Psoas muscle (tissue), 7 donors: ENCODE measurements at regions not wholly inside any gene's neighbourhood (a gene's known extent, or its start where the extent isn't known, plus 50 kb on each side); places are given as distances from the start of the nearest gene placed in this dataset.

Experiments
- ATAC-seq, 4 donors: fragments of 200-7000 bp; cut with Tn5 transposase; one replicate each; pipeline ENCODE4 v1.9.1; 2020; ENCODE audit warnings: moderate library complexity in 3 of 4, mild to moderate bottlenecking in 2 of 4
- DNase-seq, 2 donors: peaks; one replicate each; pipeline ENCODE4 v3.0.0-alpha.2; 2020
- H3K27ac ChIP-seq: fragments of 200-600 bp; one replicate; pipeline ENCODE4 v1.8.0; 2022
- H3K27me3 ChIP-seq, 3 donors: fragments of 200-600 bp in 1 of 3; one replicate each; pipeline versions ENCODE4 v1.6.1 to v1.8.0; 2013 to 2022; ENCODE audit warnings: low read length in 2 of 3, mild to moderate bottlenecking in 2 of 3, moderate library complexity in 1 of 3; ENCODE audit not compliant: insufficient read depth in 3 of 3
- H3K36me3 ChIP-seq, 2 donors: fragments of 200-600 bp in 1 of 2; one replicate each; pipeline versions ENCODE4 v1.6.1 to v1.8.0; 2013 to 2022; ENCODE audit warnings: low read depth in 1 of 2, mild to moderate bottlenecking in 1 of 2, moderate library complexity in 1 of 2; ENCODE audit not compliant: insufficient read depth in 1 of 2
- H3K4me1 ChIP-seq: fragments of 200-600 bp; one replicate; pipeline ENCODE4 v1.8.0; 2022
- H3K4me3 ChIP-seq: fragments of 200-600 bp; one replicate; pipeline ENCODE4 v1.8.0; 2022; ENCODE audit warnings: mild to moderate bottlenecking
- H3K9me3 ChIP-seq: fragments of 200-600 bp; one replicate; pipeline ENCODE4 v1.8.0; 2022
- WGBS, 3 donors: extraction: QIAGEN DNeasy Blood & Tissue Kit; methylation state at CpG; one replicate each; pipeline versions ENCODE4 v1.1.6 to v1.1.7; 2013; 5-methylcytosine and 5-hydroxymethylcytosine counted together
- intact Hi-C, 2 donors: fragments of 100-400 bp; cut with DNase I; formaldehyde crosslinking; loops; one replicate each; pipeline versions ENCODE4 v1.11.0 to v1.14.2; 2022
- TF ChIP-seq, protein P1 (sequence below): fragments of 200-600 bp; IDR thresholded peaks from one replicate; pipeline ENCODE4 v1.8.0; 2022; ENCODE audit warnings: antibody characterized with exemption
- donor health status: healthy with polysubstance abuse.
- donor health status: DM: no; HTN: no; CAD: no; lungs with moderate emphysema.
- donor health status: Bipolar disorder and iron deficiency.
- donor health status: healthy.
- donor health status: DM: yes; HTN: yes; CAD: no.
- donor health status: DM: no; HTN: no; CAD: no.
- donor health status: DM: yes; HTN: yes; CAD: no.

DNA sequence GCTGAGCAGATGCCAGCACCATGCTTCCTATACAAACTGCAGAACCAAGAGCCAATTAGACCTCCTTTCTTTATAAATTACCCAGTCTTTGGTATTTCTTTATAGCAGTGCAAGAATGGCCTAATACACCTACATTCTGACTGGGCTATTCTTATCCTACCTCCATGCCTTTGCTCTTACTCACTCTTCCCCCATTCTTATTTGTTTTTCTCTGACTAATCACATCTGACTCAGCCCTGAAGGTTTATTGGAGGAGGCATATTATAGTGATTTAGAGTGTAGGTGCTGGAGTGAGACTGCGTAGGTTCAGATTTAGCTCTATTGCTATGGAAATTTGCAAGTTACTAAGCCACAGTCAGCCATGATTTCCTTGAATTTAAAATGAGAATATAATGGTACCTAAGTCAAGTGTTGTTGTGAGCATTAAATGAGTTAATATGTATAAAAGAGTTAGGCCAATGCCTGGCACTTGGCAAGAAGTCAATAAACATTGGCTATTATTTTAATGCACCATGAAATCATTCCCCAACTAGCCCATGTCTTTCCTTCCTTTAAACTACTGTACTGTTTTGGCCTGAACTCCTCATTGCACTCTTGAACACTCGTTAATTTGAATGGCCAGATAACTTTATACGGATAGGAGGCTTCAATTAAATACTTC lies 531.2 kb upstream of the ZNF608 start:
- no peaks in the 10 kb centered on the region for H3K27me3 ChIP-seq
- TF ChIP-seq, protein P1, sequence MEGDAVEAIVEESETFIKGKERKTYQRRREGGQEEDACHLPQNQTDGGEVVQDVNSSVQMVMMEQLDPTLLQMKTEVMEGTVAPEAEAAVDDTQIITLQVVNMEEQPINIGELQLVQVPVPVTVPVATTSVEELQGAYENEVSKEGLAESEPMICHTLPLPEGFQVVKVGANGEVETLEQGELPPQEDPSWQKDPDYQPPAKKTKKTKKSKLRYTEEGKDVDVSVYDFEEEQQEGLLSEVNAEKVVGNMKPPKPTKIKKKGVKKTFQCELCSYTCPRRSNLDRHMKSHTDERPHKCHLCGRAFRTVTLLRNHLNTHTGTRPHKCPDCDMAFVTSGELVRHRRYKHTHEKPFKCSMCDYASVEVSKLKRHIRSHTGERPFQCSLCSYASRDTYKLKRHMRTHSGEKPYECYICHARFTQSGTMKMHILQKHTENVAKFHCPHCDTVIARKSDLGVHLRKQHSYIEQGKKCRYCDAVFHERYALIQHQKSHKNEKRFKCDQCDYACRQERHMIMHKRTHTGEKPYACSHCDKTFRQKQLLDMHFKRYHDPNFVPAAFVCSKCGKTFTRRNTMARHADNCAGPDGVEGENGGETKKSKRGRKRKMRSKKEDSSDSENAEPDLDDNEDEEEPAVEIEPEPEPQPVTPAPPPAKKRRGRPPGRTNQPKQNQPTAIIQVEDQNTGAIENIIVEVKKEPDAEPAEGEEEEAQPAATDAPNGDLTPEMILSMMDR, result no peak
- WGBS, 3 donors, result 78 to 86% (median 82%) methylated on average over 3 of the region's 3 CpGs
- no peaks in the 10 kb centered on the region for H3K36me3 ChIP-seq
- H3K9me3 ChIP-seq, result no peaks in the 10 kb centered on the region
- H3K4me3 ChIP-seq, result no peak overlapping the region
- intact Hi-C loops, result no loop called here
- H3K4me1 ChIP-seq, result no peaks in the 10 kb centered on the region
- H3K27ac ChIP-seq, result no peak overlapping the region
- ATAC-seq (peak in 3 of 4 donors; percentile 46 to 72 (median 57)), DNase-seq (no peak)

DNA sequence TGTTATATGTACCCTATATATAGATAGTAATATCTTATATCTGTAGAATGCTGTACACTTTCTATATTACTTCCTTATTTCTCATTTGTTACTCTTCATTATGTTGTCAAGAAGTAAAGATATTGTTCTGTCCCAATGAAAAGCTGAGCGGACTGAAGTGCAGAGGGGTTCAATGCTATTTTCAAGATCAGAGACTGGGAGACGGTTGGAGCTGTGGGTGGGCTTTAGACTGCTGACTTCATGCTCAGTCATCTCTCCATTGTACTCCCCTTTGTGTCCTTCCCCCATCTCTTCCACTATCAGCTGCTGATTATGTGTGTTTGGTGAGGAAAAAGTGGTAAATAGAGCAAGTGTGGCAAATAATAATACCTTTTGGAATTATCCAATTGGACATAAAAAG lies 532.3 kb upstream of the ZNF608 start:
- intact Hi-C loops, result no loop called here
- Histone ChIP-seq H3K4me3 (no peak overlapping the region), H3K4me1 (no peaks in the 10 kb centered on the region), H3K36me3 (no peaks in the 10 kb centered on the region), H3K9me3 (no peaks in the 10 kb centered on the region), H3K27ac (no peak overlapping the region), H3K27me3 (no peaks in the 10 kb centered on the region)
- WGBS, 3 donors, result 94 to 96% (median 96%) methylated on average over 2 of the region's 2 CpGs
- ATAC-seq (no peak), DNase-seq (no peak)
- TF ChIP-seq, protein P1, result no peak

DNA sequence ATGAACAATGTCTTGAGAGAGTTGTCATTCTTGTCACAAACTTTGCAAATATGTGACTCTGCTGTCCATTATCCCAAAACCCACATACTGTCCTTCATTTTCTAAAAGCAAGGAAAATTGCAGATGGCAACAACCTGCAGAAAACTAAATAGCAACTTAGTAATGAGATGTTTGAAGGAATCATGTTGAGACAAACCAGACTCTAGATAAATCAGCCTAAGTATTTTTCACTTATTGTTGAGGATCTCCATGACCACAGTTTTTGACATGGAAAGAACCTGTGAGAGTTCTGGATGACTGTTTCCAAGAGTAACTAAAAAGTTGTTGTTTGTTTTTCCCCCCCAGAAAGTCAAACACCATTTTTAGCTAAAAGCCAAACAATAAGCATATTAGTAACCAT lies 535.2 kb upstream of the ZNF608 start:
- intact Hi-C loops, result no loop called here
- Histone ChIP-seq H3K9me3 (no peaks in the 10 kb centered on the region), H3K27me3 (no peaks in the 10 kb centered on the region), H3K36me3 (no peaks in the 10 kb centered on the region), H3K4me1 (no peaks in the 10 kb centered on the region), H3K4me3 (no peak overlapping the region), H3K27ac (no peak overlapping the region)
- no peak for DNase-seq
- no peak for ATAC-seq
- TF ChIP-seq, protein P1, result no peak

DNA sequence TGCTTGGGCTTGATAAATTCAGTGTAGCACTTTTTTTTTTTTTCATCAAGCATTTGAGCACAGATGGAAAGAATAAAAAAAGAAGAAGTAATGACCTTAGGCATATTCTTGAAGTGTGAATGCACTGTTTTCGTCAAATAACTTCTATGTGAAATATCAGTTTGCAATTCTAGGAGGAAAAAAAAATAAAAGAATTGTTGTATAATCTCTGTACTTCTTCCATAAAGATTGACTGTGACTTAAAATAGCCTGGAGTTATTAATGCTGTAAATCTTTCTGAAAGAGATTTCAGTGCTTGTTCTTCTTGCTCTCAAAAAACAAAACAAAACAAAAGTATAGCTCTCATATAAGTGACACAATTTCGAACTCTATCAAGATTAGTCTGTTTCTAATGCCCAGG lies 536.9 kb upstream of the ZNF608 start:
- H3K9me3 ChIP-seq, result no peaks in the 10 kb centered on the region
- H3K36me3 ChIP-seq, result no peaks in the 10 kb centered on the region
- DNase-seq, result no peak
- no peaks in the 10 kb centered on the region for H3K27me3 ChIP-seq
- WGBS, 3 donors, result 88 to 94% (median 93%) methylated on average over 2 of the region's 2 CpGs
- peaks cover 6% of the 10 kb centered on the region for H3K4me1 ChIP-seq
- H3K4me3 ChIP-seq, result no peak overlapping the region
- TF ChIP-seq, protein P1, result no peak
- intact Hi-C loops, result no loop called here
- ATAC-seq, result no peak
- H3K27ac ChIP-seq, result no peak overlapping the region

DNA sequence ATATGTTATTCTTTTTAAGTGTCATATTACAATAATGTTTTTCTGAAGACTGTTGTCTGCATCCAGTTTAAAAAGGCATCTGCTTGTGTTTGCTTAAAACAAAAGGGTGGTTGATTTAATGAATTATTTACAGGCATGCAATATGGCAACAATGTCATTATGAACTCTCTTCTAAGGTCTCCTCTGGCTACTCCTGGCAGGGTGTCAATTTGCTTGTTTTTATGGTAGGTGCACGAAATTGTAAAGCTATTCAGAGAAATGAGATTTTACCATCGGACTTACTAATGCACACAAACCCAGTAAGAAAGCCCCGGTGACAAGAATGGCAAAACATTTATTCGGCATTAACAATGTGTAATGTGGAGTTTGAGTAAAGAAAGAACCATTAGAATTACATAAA lies 539.8 kb upstream of the ZNF608 start:
- H3K36me3 ChIP-seq, result no peaks in the 10 kb centered on the region
- TF ChIP-seq, protein P1, result no peak
- no peaks in the 10 kb centered on the region for H3K27me3 ChIP-seq
- DNase-seq (no peak), ATAC-seq (no peak)
- peaks cover 6% of the 10 kb centered on the region for H3K4me1 ChIP-seq
- H3K9me3 ChIP-seq, result no peaks in the 10 kb centered on the region
- 72 to 83% (median 72%) methylated on average over 4 of the region's 4 CpGs for WGBS, 3 donors
- no peak overlapping the region for H3K4me3 ChIP-seq
- intact Hi-C loops, result no loop called here
- H3K27ac ChIP-seq, result no peak overlapping the region
